Stomach (tissue), 8 donors: ENCODE measurements at regions not wholly inside any gene's neighbourhood (a gene's known extent, or its start where the extent isn't known, plus 50 kb on each side); places are given as distances from the start of the nearest gene placed in this dataset.

Experiments used
- DNase-seq, 2 donors: peaks; one replicate each; pipeline versions ENCODE4 v3.0.0 to v3.0.0-alpha.2; 2013 to 2019
- H3K27ac ChIP-seq, 5 donors: fragments of 200-600 bp in 4 of 5; sonication (generic) in 4 of 5; one replicate each; pipeline ENCODE4 v1.5.1; 2013 to 2019; ENCODE audit warnings: mild to moderate bottlenecking in 1 of 5, moderate library complexity in 1 of 5
- H3K27me3 ChIP-seq, 3 donors: fragments of 200-600 bp; sonication (generic); one replicate each; pipeline ENCODE4 v1.5.1; 2017 to 2019; ENCODE audit warnings: mixed run types in 1 of 3
- H3K36me3 ChIP-seq, 4 donors: fragments of 200-600 bp; sonication (generic); 1 replicate in 3 of 4; 2 replicates in 1 of 4; pipeline ENCODE4 v1.5.1; 2016 to 2019
- H3K4me1 ChIP-seq, 4 donors: fragments of 200-600 bp; sonication (generic); one replicate each; pipeline ENCODE4 v1.5.1; 2016 to 2019
- H3K4me3 ChIP-seq, 4 donors: fragments of 200-600 bp; sonication (generic) in 3 of 4; one replicate each; pipeline ENCODE4 v1.5.1; 2016 to 2019; ENCODE audit warnings: mild to moderate bottlenecking in 1 of 4
- H3K9me3 ChIP-seq, 4 donors: fragments of 200-600 bp; sonication (generic); one replicate each; pipeline ENCODE4 v1.5.1; 2016 to 2019
- EP300 ChIP-seq: sonication (generic); formaldehyde crosslinking; IDR thresholded peaks from one replicate; pipeline ENCODE4 v1.6.1; 2017; ENCODE audit warnings: antibody characterized with exemption
- POLR2A ChIP-seq, 4 donors: fragments of 450-650 bp; IDR thresholded peaks; one replicate each; pipeline ENCODE4 v1.6.1; 2016; ENCODE audit warnings: antibody characterized with exemption in 4 of 4, control low read depth in 2 of 4, mild to moderate bottlenecking in 1 of 4, moderate library complexity in 1 of 4
- POLR2AphosphoS5 ChIP-seq, 3 donors: sonication (generic); formaldehyde crosslinking; IDR thresholded peaks; one replicate each; pipeline ENCODE4 v1.6.1; 2016; ENCODE audit warnings: antibody characterized with exemption in 3 of 3
- WGBS, 5 donors: extraction: QIAGEN DNeasy Blood & Tissue Kit in 3 of 5; methylation state at CpG; one replicate each; pipeline versions ENCODE4 v1.1.5 to v1.1.7; 2013 to 2018; 5-methylcytosine and 5-hydroxymethylcytosine counted together
- intact Hi-C: fragments of 100-400 bp; cut with DNase I; formaldehyde crosslinking; loops from one replicate; pipeline ENCODE4 v1.15.1; 2023; ENCODE audit warnings: low total_unique reads
- TF ChIP-seq, protein P1 (sequence below), 7 experiments: fragments of 450-650 bp in 4 of 7; fragments of 200-600 bp in 3 of 7; sonication (generic) in 3 of 7; IDR thresholded peaks; one replicate each; pipeline ENCODE4 v1.5.1; 2016 to 2019; ENCODE audit warnings: antibody characterized with exemption in 7 of 7, control low read depth in 2 of 7, mild to moderate bottlenecking in 1 of 7
- donor health status: healthy with polysubstance abuse.
- donor health status: Bipolar disorder and iron deficiency.
- donor health status: healthy.

- intact Hi-C loops: no loop called here
- Histone ChIP-seq H3K36me3 (no peaks in the 10 kb centered on the region), H3K4me1 (no peaks in the 10 kb centered on the region), H3K4me3 (no peak overlapping the region), H3K27me3 (no peaks in the 10 kb centered on the region), H3K9me3 (no peaks in the 10 kb centered on the region), H3K27ac (no peak overlapping the region)
- DNase-seq: no peak
- TF ChIP-seq EP300 (no peak), POLR2A (IDR thresholded peaks at IDR 0.05) (no peak), POLR2AphosphoS5 (IDR thresholded peaks at IDR 0.05) (no peak)
- TF ChIP-seq, protein P1, sequence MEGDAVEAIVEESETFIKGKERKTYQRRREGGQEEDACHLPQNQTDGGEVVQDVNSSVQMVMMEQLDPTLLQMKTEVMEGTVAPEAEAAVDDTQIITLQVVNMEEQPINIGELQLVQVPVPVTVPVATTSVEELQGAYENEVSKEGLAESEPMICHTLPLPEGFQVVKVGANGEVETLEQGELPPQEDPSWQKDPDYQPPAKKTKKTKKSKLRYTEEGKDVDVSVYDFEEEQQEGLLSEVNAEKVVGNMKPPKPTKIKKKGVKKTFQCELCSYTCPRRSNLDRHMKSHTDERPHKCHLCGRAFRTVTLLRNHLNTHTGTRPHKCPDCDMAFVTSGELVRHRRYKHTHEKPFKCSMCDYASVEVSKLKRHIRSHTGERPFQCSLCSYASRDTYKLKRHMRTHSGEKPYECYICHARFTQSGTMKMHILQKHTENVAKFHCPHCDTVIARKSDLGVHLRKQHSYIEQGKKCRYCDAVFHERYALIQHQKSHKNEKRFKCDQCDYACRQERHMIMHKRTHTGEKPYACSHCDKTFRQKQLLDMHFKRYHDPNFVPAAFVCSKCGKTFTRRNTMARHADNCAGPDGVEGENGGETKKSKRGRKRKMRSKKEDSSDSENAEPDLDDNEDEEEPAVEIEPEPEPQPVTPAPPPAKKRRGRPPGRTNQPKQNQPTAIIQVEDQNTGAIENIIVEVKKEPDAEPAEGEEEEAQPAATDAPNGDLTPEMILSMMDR (IDR thresholded peaks at IDR 0.05): no peak
These were observed 710.3 kb downstream of the ZBBX start for GRCh38 chr3:166669781-166670180.

GRCh38 chr3:166663194-166663593 lies 716.9 kb downstream of the ZBBX start:
- 36 to 82% (median 44%) methylated on average over 1 of the region's 1 CpG for whole genome bisulfite sequencing, 5 donors
- Histone ChIP-seq H3K4me1 (no peaks in the 10 kb centered on the region), H3K9me3 (peaks cover 0 to 18% (median 4%) of the 10 kb centered on the region in 4 donors), H3K27ac (no peak overlapping the region), H3K4me3 (no peak overlapping the region), H3K27me3 (no peaks in the 10 kb centered on the region), H3K36me3 (no peaks in the 10 kb centered on the region)
- TF ChIP-seq POLR2A (IDR thresholded peaks at IDR 0.05) (no peak), EP300 (no peak), POLR2AphosphoS5 (IDR thresholded peaks at IDR 0.05) (no peak)
- TF ChIP-seq, protein P1 (IDR thresholded peaks at IDR 0.05): no peak
- DNase-seq: no peak
- intact Hi-C loops: no loop called here

DNA sequence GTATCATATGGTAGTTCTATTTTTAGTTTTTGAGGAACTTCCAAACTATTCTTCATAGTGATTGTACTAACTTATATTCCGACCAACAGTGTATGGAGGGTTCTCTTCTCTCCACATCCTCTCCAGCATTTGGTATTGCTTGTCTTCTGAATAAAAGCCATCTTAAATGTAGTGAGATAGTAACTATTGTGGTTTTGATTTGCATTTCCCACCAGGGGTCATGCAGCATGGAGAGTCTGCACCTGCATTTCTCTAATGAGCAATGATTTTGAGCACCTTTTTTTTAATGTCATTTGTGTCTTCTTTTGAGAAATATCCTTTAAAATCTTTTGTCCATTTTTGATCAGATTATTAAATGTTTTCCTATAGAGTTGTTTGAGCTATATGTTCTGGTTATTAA lies 718.5 kb downstream of the ZBBX start:
- Histone ChIP-seq H3K4me1 (no peaks in the 10 kb centered on the region), H3K9me3 (peaks cover 0 to 24% (median 10%) of the 10 kb centered on the region in 4 donors), H3K4me3 (no peak overlapping the region), H3K27me3 (no peaks in the 10 kb centered on the region), H3K27ac (no peak overlapping the region), H3K36me3 (no peaks in the 10 kb centered on the region)
- no peak for DNase-seq
- intact Hi-C loops: no loop called here
- WGBS, 5 donors: 59 to 92% (median 82%) methylated on average over 1 of the region's 1 CpG
- TF ChIP-seq EP300: no peak

DNA sequence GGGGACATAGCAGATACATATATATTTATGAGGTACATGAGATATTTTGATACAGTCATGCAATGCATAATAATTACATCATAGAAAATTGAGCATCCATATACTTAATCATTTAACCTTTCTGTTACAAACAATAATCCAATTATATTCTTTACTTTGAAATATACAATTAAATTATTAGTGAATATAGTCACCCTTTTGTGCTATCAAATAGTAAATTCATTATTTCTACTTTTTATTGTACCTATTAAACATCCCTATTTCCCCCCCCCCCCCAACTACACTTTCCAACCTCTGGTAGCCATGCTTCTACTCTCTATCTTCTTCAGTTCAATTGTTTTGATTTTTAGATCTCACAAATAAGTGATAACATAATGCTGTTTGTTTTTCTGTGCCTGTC lies 719.1 kb downstream of the ZBBX start:
- intact Hi-C loops: no loop called here
- TF ChIP-seq EP300 (no peak), POLR2AphosphoS5 (IDR thresholded peaks at IDR 0.05) (no peak)

GRCh38 chr3:166637984-166638530 lies 742.0 kb downstream of the ZBBX start:
- Histone ChIP-seq H3K9me3 (peaks cover 0 to 3% (median 0%) of the 10 kb centered on the region in 4 donors), H3K4me1 (no peaks in the 10 kb centered on the region), H3K27me3 (no peaks in the 10 kb centered on the region), H3K36me3 (no peaks in the 10 kb centered on the region), H3K27ac (no peak overlapping the region), H3K4me3 (no peak overlapping the region)
- 79 to 84% (median 83%) methylated on average over 3 of the region's 3 CpGs for WGBS, 5 donors
- intact Hi-C loops: no loop called here
- no peak for TF ChIP-seq EP300
- TF ChIP-seq, protein P1 (IDR thresholded peaks at IDR 0.05): no peak
- no peak for DNase-seq

More for the DNA sequence above, 719.1 kb downstream of the ZBBX start:
- H3K27ac ChIP-seq: no peak overlapping the region
- H3K4me3 ChIP-seq: no peak overlapping the region
- peaks cover 0 to 24% (median 13%) of the 10 kb centered on the region in 4 donors for H3K9me3 ChIP-seq
- no peaks in the 10 kb centered on the region for H3K27me3 ChIP-seq
- DNase-seq: no peak
- no peaks in the 10 kb centered on the region for H3K4me1 ChIP-seq
- no peaks in the 10 kb centered on the region for H3K36me3 ChIP-seq
